AG04449 (cell line): ENCODE measurements at regions not wholly inside any gene's neighbourhood (a gene's known extent, or its start where the extent isn't known, plus 50 kb on each side); places are given as distances from the start of the nearest gene placed in this dataset.

Experiments used
- CTCF ChIA-PET: fragments of 350-600 bp; formaldehyde crosslinking; extraction: SDS; loops from one replicate; lab custom pipeline; 2021; ENCODE audit warnings: antibody characterized with exemption; lab: Yijun Ruan, JAX
- POLR2A ChIA-PET: fragments of 400-600, 350-600 bp; formaldehyde crosslinking; extraction: SDS; loops from one replicate; lab custom pipeline; 2020; ENCODE audit warnings: antibody characterized with exemption, inconsistent platforms; lab: Yijun Ruan, JAX
- DNase-seq: peaks from one replicate; pipeline ENCODE4 v3.0.0-alpha.2; 2010; ENCODE audit warnings: low read depth, low spot score
- H3K4me3 ChIP-seq: 2 replicates; pipeline ENCODE4 v1.5.1; 2011; ENCODE audit warnings: low read depth, mild to moderate bottlenecking, control low read depth, low read length
- CTCF ChIP-seq: IDR thresholded peaks from one replicate; pipeline ENCODE4 v1.5.1; 2011; ENCODE audit warnings: mild to moderate bottlenecking, moderate library complexity, low read length, control low read depth, inconsistent platforms; ENCODE audit not compliant: insufficient read depth; ENCODE audit errors: missing control alignments

GRCh38 chr4:110854021-110854678 is 231.3 kb upstream of the PITX2 start:
- no peak for TF ChIP-seq CTCF
- peak; percentile 93 for DNase-seq
- ChIA-PET CTCF (interaction anchor here (1.4 kb wide), 1 partner anchor 10 kb away, joined by 3 read pairs; no protein-coding TSS in a partner anchor), POLR2A (interaction anchor here (0.8 to 1.3 kb wide), 3 partner anchors 13 to 173 kb away, joined by 3 to 10 read pairs (median 5); no protein-coding TSS in a partner anchor)
- no peak overlapping the region for H3K4me3 ChIP-seq

DNA sequence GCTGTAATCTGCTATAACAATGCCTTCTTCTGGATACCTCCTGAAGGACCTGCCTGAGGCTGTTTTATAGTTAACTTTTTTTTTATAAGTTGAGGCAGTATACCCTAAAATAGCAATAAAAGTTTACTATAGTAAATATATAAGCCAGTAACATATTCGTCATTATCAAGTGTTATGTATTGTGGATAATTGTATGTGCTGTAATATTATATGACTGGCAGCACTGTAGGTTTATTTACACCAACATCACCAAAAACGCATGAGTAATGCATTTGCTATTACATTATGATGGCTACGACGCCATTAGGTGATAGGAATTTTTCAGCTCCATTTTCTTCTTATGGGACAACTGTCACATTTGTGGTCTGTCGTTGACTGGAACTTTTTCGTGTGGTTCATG is 237.2 kb upstream of the PITX2 start:
- POLR2A ChIA-PET: no interaction called here
- DNase-seq: no peak
- H3K4me3 ChIP-seq: no peak overlapping the region
- TF ChIP-seq CTCF: no peak
- CTCF ChIA-PET: no interaction called here

GRCh38 chr4:110860901-110861300 is 238.0 kb upstream of the PITX2 start:
- no peak for TF ChIP-seq CTCF
- DNase-seq: no peak
- ChIA-PET POLR2A (no interaction called here), CTCF (no interaction called here)
- no peak overlapping the region for H3K4me3 ChIP-seq

DNA sequence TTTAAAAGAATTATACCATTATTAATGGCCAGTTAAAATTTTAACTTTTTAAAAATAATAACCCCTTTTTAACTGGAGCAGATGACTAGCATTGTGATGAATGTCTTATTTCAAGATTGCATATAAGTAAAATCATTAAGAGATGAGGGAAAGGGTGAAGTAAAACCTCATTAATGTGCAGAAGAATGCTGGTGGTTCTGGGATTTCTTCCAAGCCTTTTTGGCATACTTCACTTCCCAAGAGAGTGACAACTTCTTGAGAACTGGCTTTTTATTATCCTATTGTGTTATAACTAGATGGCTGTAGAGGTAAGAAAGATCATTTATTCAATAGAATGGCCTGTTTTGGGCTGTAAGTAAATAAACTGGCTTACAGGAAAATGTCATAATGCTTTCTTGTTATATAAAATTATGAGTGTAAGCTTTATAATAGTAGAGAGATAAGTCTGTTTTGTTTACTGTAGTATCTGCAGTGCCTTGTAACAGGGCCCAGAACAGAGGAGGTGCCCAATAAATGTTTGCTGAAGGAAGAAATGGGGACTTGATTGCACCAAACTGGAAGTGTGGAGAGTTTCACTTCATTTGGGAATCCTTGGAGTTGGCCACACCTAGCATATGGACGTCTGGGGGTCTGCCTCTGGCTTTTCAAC is 242.9 kb upstream of the PITX2 start:
- ChIA-PET CTCF (no interaction called here), POLR2A (no interaction called here)
- no peak overlapping the region for H3K4me3 ChIP-seq
- no peak for TF ChIP-seq CTCF
- peak; percentile 59 for DNase-seq

DNA sequence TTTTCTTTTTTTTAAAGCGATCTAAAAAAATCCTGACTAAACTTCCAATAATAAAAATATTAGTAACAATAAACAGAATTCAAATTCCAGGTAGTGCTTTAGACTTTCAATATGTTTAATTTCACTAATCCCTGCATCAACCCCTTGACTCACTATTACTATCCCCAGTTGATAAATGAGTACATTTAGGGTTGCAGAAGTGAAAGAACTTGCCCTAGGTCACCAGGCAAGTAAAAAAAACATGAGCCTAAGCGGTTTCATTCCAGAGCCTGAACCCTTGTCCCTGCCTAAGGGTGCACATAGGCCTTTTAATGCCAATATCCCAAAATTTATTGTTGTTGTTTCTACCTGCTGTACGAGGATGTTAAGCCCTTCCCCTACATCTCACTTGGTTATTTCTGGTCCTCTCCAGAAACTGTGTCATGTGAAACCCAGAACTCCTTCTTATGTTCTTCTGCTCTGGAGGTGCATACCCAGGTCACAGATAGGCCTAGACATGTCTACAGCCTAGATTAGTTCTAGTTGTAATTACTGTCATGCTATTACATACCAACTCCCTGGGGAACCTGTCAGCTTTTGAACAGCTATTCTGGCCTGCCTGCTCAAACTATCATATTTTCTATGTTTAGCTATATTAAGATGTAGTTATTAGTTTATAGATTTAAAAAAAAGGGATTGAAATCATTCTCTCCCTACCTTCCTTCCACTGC is 244.5 kb upstream of the PITX2 start:
- CTCF ChIA-PET: interaction anchor here (1.1 kb wide), 1 partner anchor 12 kb away, joined by 3 read pairs; no protein-coding TSS in a partner anchor
- no peak for TF ChIP-seq CTCF
- DNase-seq: no peak
- POLR2A ChIA-PET: interaction anchor here (2.3 kb wide), 1 partner anchor 13 kb away, joined by 10 read pairs; no protein-coding TSS in a partner anchor
- no peak overlapping the region for H3K4me3 ChIP-seq
